ENCODE measurements at regions not wholly inside any gene's neighbourhood (a gene's known extent, or its start where the extent isn't known, plus 50 kb on each side); places are given as distances from the start of the nearest gene placed in this dataset.
"Not testable (repeated sequence)": the region's sequence is repeated elsewhere in the genome, so short reads cannot be mapped to it uniquely, and the experiment has no call there.

- H3K4me2 ChIP-seq (ENCODE audit: low read depth, low read length); BruUV-seq (replicated peaks): not testable (repeated sequence)
Observed at GRCh38 chr7:64459858-64460257, 103.0 kb downstream of the ZNF680 start.

GRCh38 chr7:64433590-64433989 is 119.8 kb downstream of the ZNF736 start:
- H3K9ac ChIP-seq (ENCODE audit: insufficient read depth, low read depth, low read length): no peak overlapping the region
- no peak for ATAC-seq
- no peak overlapping the region for H3K4me3 ChIP-seq (replicated peaks in 1 of 3; ENCODE audit: insufficient read depth in 1 of 3, low read depth in 2 of 3, low read length in 3 of 3)
- peaks cover 56% of the 10 kb centered on the region for H3K9me3 ChIP-seq (ENCODE audit: low read length)
- 44% methylated on average over 14 of the region's 14 CpGs for WGBS (ENCODE audit: low lambda C conversion rate)
- BruUV-seq (replicated peaks): no TSS peak
- no peak for FAIRE-seq
- H3K4me2 ChIP-seq (ENCODE audit: low read depth, low read length): no peak overlapping the region
- no peaks in the 10 kb centered on the region for H3K27me3 ChIP-seq (ENCODE audit: control insufficient read depth in 1 of 2, insufficient read depth in 2 of 2, low read length in 2 of 2)
- H3K36me3 ChIP-seq (replicated peaks in 1 of 2; ENCODE audit: control insufficient read depth in 1 of 2, insufficient read depth in 2 of 2, low read length in 2 of 2): no peaks in the 10 kb centered on the region
- DNase-seq (ENCODE audit: low spot score): no peak
- H2AFZ ChIP-seq (ENCODE audit: low read length): no peak overlapping the region
- in situ Hi-C loops (cut with HindIII; ENCODE audit: extremely low pct_ligation_motif_present, low pct_unique_long_range_greater_than_20kb): no loop called here
- no peaks in the 10 kb centered on the region for H3K4me1 ChIP-seq (ENCODE audit: insufficient read depth, low read length)
- intact Hi-C loops (cut with micrococcal nuclease; ENCODE audit: unreplicated experiment): no loop called here
- H4K20me1 ChIP-seq (ENCODE audit: insufficient read depth, low read length): no peaks in the 10 kb centered on the region
- no peak overlapping the region for H3K27ac ChIP-seq (ENCODE audit: extremely low read length, insufficient read depth, low read length)
- no peaks in the 10 kb centered on the region for H3K79me2 ChIP-seq (ENCODE audit: insufficient read depth, low read length)
- ChIA-PET CTCF (ENCODE audit: low intra/inter-chr PET ratio, low total read pairs) (no interaction called here), POLR2A (no interaction called here)
- TF ChIP-seq MEIS1 (CRISPR knock-in tag; IDR thresholded peaks at IDR 0.05; ENCODE audit: borderline replicate concordance): no peak
- TF ChIP-seq ARID4A (CRISPR knock-in tag; IDR thresholded peaks at IDR 0.05; ENCODE audit: borderline replicate concordance): no peak
- TF ChIP-seq ZNF800 (CRISPR knock-in tag; IDR thresholded peaks at IDR 0.05): no peak
- TF ChIP-seq ZNF234 (CRISPR knock-in tag; conservative IDR thresholded peaks at IDR 0.05): no peak
- no peak for TF ChIP-seq ZNF615 (CRISPR knock-in tag; IDR thresholded peaks at IDR 0.05; ENCODE audit: borderline replicate concordance)
- no peak for TF ChIP-seq SIX4 (CRISPR knock-in tag; IDR thresholded peaks at IDR 0.05)
- no peak for TF ChIP-seq ATF4 (CRISPR knock-in tag; IDR thresholded peaks at IDR 0.05)
- TF ChIP-seq ZNF790 (CRISPR knock-in tag; IDR thresholded peaks at IDR 0.05; ENCODE audit: borderline replicate concordance): no peak

More at GRCh38 chr7:64459858-64460257, 103.0 kb downstream of the ZNF680 start:
- 39% methylated on average over 5 of the region's 5 CpGs for WGBS (ENCODE audit: low lambda C conversion rate)
- H3K4me3 ChIP-seq (replicated peaks in 1 of 3; ENCODE audit: insufficient read depth in 1 of 3, low read depth in 2 of 3, low read length in 3 of 3); H3K9ac ChIP-seq (ENCODE audit: insufficient read depth, low read depth, low read length); POLR2A ChIA-PET; H3K27me3 ChIP-seq (ENCODE audit: control insufficient read depth in 1 of 2, insufficient read depth in 2 of 2, low read length in 2 of 2); DNase-seq (ENCODE audit: low spot score); H3K4me1 ChIP-seq (ENCODE audit: insufficient read depth, low read length); intact Hi-C loops (cut with micrococcal nuclease; ENCODE audit: unreplicated experiment); H3K27ac ChIP-seq (ENCODE audit: extremely low read length, insufficient read depth, low read length); in situ Hi-C loops (cut with HindIII; ENCODE audit: extremely low pct_ligation_motif_present, low pct_unique_long_range_greater_than_20kb); H2AFZ ChIP-seq (ENCODE audit: low read length); H3K36me3 ChIP-seq (replicated peaks in 1 of 2; ENCODE audit: control insufficient read depth in 1 of 2, insufficient read depth in 2 of 2, low read length in 2 of 2); H4K20me1 ChIP-seq (ENCODE audit: insufficient read depth, low read length); H3K79me2 ChIP-seq (ENCODE audit: insufficient read depth, low read length); FAIRE-seq; ATAC-seq; CTCF ChIA-PET (ENCODE audit: low intra/inter-chr PET ratio, low total read pairs); TF ChIP-seq SOX13, FOXP1, SOX6 (IDR thresholded peaks at IDR 0.05): not testable (repeated sequence)
- peaks cover 61% of the 10 kb centered on the region for H3K9me3 ChIP-seq (ENCODE audit: low read length)
- TF ChIP-seq SOX13 (CRISPR knock-in tag; conservative IDR thresholded peaks at IDR 0.05 in 1 of 2, IDR thresholded peaks at IDR 0.05 in 1 of 2) (peak in 1 of 2 experiments; percentile 41; a peak in 1 of 4 replicates), ZBTB20 (CRISPR knock-in tag; IDR thresholded peaks at IDR 0.05; ENCODE audit: borderline replicate concordance, low read depth) (peak; percentile 96; the same call in 1 of the 2 replicates), HOXA5 (CRISPR knock-in tag; IDR thresholded peaks at IDR 0.05) (0 out of 2 replicates have a peak, but pooled peaks have one; percentile 49), FOXP1 (CRISPR knock-in tag; IDR thresholded peaks at IDR 0.05) (peak; percentile 39; the same call in 1 of the 2 replicates), SOX6 (CRISPR knock-in tag; IDR thresholded peaks at IDR 0.05) (peak; percentile 48; the same call in 1 of the 2 replicates)
